GM23248 (cell line): ENCODE measurements at regions not wholly inside any gene's neighbourhood (a gene's known extent, or its start where the extent isn't known, plus 50 kb on each side); places are given as distances from the start of the nearest gene placed in this dataset.
A peak's percentile ranks its signal among the peaks of the same experiment; 100 is the strongest.

ENCODE experiments used
- DNase-seq: peaks from one replicate; pipeline ENCODE4 v3.0.0-alpha.2; 2015
- H2AFZ ChIP-seq: fragments of 200-600 bp; sonication (generic); 2 replicates; pipeline ENCODE4 v1.6.1; 2016; ENCODE audit warnings: antibody characterized with exemption
- H3F3A ChIP-seq: fragments of 200-600 bp; sonication (generic); 2 replicates; pipeline ENCODE4 v1.6.1; 2016; ENCODE audit warnings: mild to moderate bottlenecking, antibody characterized with exemption, mixed run types; ENCODE audit not compliant: insufficient read depth
- H3K27ac ChIP-seq: fragments of 200-600 bp; sonication (generic); 2 replicates; pipeline ENCODE4 v1.5.1; 2016; ENCODE audit warnings: mild to moderate bottlenecking
- H3K27me3 ChIP-seq: fragments of 200-600 bp; sonication (generic); replicated peaks from 2 replicates; pipeline ENCODE4 v1.6.1; 2016; ENCODE audit warnings: mild to moderate bottlenecking; ENCODE audit not compliant: insufficient read depth
- H3K36me3 ChIP-seq: fragments of 200-600 bp; sonication (generic); 2 replicates; pipeline ENCODE4 v1.6.1; 2016; ENCODE audit warnings: low read depth, mild to moderate bottlenecking
- H3K4me1 ChIP-seq: fragments of 200-600 bp; sonication (generic); 2 replicates; pipeline ENCODE4 v1.6.1; 2016; ENCODE audit warnings: mild to moderate bottlenecking; ENCODE audit not compliant: insufficient read depth
- H3K4me2 ChIP-seq: fragments of 200-600 bp; sonication (generic); one replicate; pipeline ENCODE4 v1.6.1; 2016; ENCODE audit warnings: mild to moderate bottlenecking; ENCODE audit not compliant: unreplicated experiment
- H3K4me3 ChIP-seq: fragments of 200-600 bp; sonication (generic); 2 replicates; pipeline ENCODE4 v1.5.1; 2016; ENCODE audit warnings: mild to moderate bottlenecking
- H3K79me2 ChIP-seq: fragments of 200-600 bp; sonication (generic); 2 replicates; pipeline ENCODE4 v1.6.1; 2016; ENCODE audit warnings: mild to moderate bottlenecking; ENCODE audit not compliant: insufficient read depth
- H3K9ac ChIP-seq: fragments of 200-600 bp; sonication (generic); 2 replicates; pipeline ENCODE4 v1.6.1; 2016; ENCODE audit warnings: mild to moderate bottlenecking
- H3K9me2 ChIP-seq: fragments of 200-600 bp; sonication (generic); 2 replicates; pipeline ENCODE4 v1.6.1; 2016; ENCODE audit warnings: mixed run types, mild to moderate bottlenecking, moderate library complexity; ENCODE audit not compliant: insufficient read depth
- H3K9me3 ChIP-seq: fragments of 200-600 bp; sonication (generic); one replicate; pipeline ENCODE4 v1.6.1; 2017; ENCODE audit warnings: low read depth
- H4K20me1 ChIP-seq: fragments of 200-600 bp; sonication (generic); 2 replicates; pipeline ENCODE4 v1.6.0; 2016; ENCODE audit not compliant: insufficient read depth
- EZH2 ChIP-seq: fragments of 200-600 bp; sonication (generic); IDR thresholded peaks from 2 replicates; pipeline ENCODE4 v1.6.1; 2018; ENCODE audit warnings: antibody characterized with exemption, mild to moderate bottlenecking; ENCODE audit not compliant: insufficient read depth, poor library complexity, severe bottlenecking
- EZH2phosphoT487 ChIP-seq: fragments of 200-600 bp; sonication (generic); IDR thresholded peaks from 2 replicates; pipeline ENCODE4 v1.6.1; 2018; ENCODE audit warnings: antibody characterized with exemption, moderate library complexity, mild to moderate bottlenecking, low read depth; ENCODE audit not compliant: insufficient read depth
- WGBS, 2 experiments: methylation state at CpG; one replicate each; pipeline ENCODE4 v1.1.6; 2015 to 2017; ENCODE audit warnings: low lambda C conversion rate in 2 of 2, low coverage in 1 of 2; ENCODE audit errors: missing lambda C conversion rate in 2 of 2; 5-methylcytosine and 5-hydroxymethylcytosine counted together
- in situ Hi-C: fragments of 300-500 bp; cut with MboI; formaldehyde crosslinking; loops from 2 replicates; pipeline ENCODE4 v1.15.0; 2020

GRCh38 chr4:14810121-14810520 is 192.2 kb upstream of the CPEB2 start:
- TF ChIP-seq EZH2phosphoT487 (no peak), EZH2 (no peak)
- DNase-seq = no peak
- no peak overlapping the region for H3K9ac ChIP-seq

GRCh38 chr4:14810568-14810967 is 191.7 kb upstream of the CPEB2 start:
- Histone ChIP-seq H3K9ac (no peak overlapping the region), H3K79me2 (no peaks in the 10 kb centered on the region), H3K36me3 (no peaks in the 10 kb centered on the region), H3F3A (no peaks in the 10 kb centered on the region), H3K4me1 (no peaks in the 10 kb centered on the region), H3K27me3 (no peaks in the 10 kb centered on the region), H3K4me2 (no peak overlapping the region), H3K4me3 (no peak overlapping the region), H3K27ac (no peak overlapping the region), H4K20me1 (no peaks in the 10 kb centered on the region), H2AFZ (no peak overlapping the region), H3K9me3 (no peaks in the 10 kb centered on the region), H3K9me2 (no peaks in the 10 kb centered on the region)
- TF ChIP-seq EZH2 (no peak), EZH2phosphoT487 (no peak)
- in situ Hi-C loops = no loop called here
- DNase-seq = no peak
- WGBS, 2 experiments = 14 to 15% methylated on average over 2 of the region's 2 CpGs

More at GRCh38 chr4:14810121-14810520, 192.2 kb upstream of the CPEB2 start:
- Histone ChIP-seq H3K27me3 (no peaks in the 10 kb centered on the region), H2AFZ (no peak overlapping the region), H3K4me1 (no peaks in the 10 kb centered on the region), H3K9me3 (no peaks in the 10 kb centered on the region), H3K4me3 (no peak overlapping the region), H3K79me2 (no peaks in the 10 kb centered on the region), H4K20me1 (no peaks in the 10 kb centered on the region), H3K27ac (no peak overlapping the region), H3K36me3 (no peaks in the 10 kb centered on the region), H3K9me2 (no peaks in the 10 kb centered on the region), H3F3A (no peaks in the 10 kb centered on the region), H3K4me2 (no peak overlapping the region)
- in situ Hi-C loops = no loop called here
- 21 to 30% methylated on average over 2 of the region's 2 CpGs for WGBS, 2 experiments

- Histone ChIP-seq H3K9ac (no peak overlapping the region), H3K4me1 (no peaks in the 10 kb centered on the region), H3K4me3 (no peak overlapping the region), H3K27me3 (no peaks in the 10 kb centered on the region), H3K27ac (no peak overlapping the region), H3K9me3 (no peaks in the 10 kb centered on the region), H3K4me2 (no peak overlapping the region), H3K79me2 (no peaks in the 10 kb centered on the region), H3K36me3 (no peaks in the 10 kb centered on the region), H3K9me2 (no peaks in the 10 kb centered on the region), H3F3A (no peaks in the 10 kb centered on the region), H2AFZ (no peak overlapping the region), H4K20me1 (no peaks in the 10 kb centered on the region)
- TF ChIP-seq EZH2phosphoT487 (no peak), EZH2 (no peak)
- peak; percentile 7 for DNase-seq
- WGBS, 2 experiments = 18 to 56% methylated on average over 1 of the region's 1 CpG
- in situ Hi-C loops = no loop called here
Observed at GRCh38 chr4:14812101-14812500, 190.2 kb upstream of the CPEB2 start.

GRCh38 chr4:14816623-14817261 is 185.5 kb upstream of the CPEB2 start:
- in situ Hi-C loops = no loop called here
- Histone ChIP-seq H2AFZ (no peak overlapping the region), H3K4me2 (no peak overlapping the region), H3K9me3 (no peaks in the 10 kb centered on the region), H3K4me3 (no peak overlapping the region), H3F3A (no peaks in the 10 kb centered on the region), H3K36me3 (no peaks in the 10 kb centered on the region), H3K27ac (no peak overlapping the region), H3K4me1 (no peaks in the 10 kb centered on the region), H4K20me1 (no peaks in the 10 kb centered on the region), H3K9ac (no peak overlapping the region), H3K9me2 (no peaks in the 10 kb centered on the region), H3K27me3 (no peaks in the 10 kb centered on the region), H3K79me2 (no peaks in the 10 kb centered on the region)
- WGBS, 2 experiments = 42 to 44% methylated on average over 4 of the region's 4 CpGs
- DNase-seq = no peak
- no peak for TF ChIP-seq EZH2phosphoT487
- no peak for TF ChIP-seq EZH2
